NOMO-1 treated with dmso at 0.1 percent for 144 hours (cell line): ENCODE measurements at regions not wholly inside any gene's neighbourhood (a gene's known extent, or its start where the extent isn't known, plus 50 kb on each side); places are given as distances from the start of the nearest gene placed in this dataset.

Experiments used
- DNase-seq: peaks from one replicate; lab custom pipeline; 2025; ENCODE audit not compliant: unreplicated experiment; lab: John Stamatoyannopoulos, UW

DNA sequence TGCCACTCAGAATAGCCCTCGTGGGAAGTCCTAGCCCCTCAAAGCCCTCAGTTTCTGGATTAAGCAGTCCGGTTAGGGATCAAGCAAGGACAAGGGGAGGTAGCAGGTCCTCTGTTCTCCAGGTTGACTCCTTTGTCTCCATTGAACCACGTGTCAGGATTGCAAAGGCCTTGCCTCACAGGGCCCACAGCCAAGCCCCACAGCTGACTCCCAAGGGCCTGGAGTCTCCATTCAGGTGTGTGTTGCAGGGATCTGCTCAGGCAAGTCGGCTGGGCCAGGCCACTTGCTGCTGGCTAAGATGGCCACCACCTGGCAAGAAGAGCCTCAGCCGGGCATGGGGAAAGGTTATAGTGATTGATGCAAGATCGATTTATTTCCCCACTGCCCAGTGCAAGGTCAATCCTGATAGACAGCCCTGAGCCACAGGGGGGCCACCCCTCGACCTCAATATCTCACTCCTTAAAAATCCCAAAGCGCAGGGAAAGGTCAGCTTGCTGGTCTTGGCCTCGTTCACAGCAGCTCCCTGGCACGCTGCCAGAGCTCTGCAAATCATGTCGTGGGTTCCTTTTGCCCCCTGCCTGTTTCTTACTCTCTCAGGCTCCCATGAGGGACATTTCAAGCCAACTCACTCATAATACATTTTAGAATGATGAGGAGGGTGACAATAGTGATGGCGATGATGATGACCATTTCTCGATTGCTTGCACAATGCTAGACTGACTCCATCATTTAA, 75.9 kb downstream of the EDN3 start:
- no peak for DNase-seq

DNA sequence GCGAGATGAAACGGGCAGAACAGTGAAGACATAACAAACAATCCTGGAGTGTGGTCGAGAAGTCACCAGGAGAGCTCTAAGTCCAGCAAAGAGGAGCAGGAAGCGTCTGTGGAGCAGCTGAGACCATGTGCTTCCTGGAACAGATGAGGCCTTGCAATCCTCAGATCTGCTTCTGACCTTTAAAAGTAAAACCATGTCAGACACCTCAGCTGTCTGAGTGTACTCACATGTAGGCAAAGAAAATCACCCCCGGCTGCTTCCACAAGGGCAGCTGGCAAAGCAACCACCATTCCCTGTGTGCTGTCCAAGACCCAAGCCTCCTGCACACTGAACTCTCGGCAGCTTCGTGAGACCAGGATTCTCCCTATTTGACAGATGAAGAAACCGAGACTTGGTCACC, 76.6 kb downstream of the EDN3 start:
- DNase-seq, result no peak

- no peak for DNase-seq
Observed at GRCh38 chr20:59377842-59378241, 77.4 kb downstream of the EDN3 start.

DNA sequence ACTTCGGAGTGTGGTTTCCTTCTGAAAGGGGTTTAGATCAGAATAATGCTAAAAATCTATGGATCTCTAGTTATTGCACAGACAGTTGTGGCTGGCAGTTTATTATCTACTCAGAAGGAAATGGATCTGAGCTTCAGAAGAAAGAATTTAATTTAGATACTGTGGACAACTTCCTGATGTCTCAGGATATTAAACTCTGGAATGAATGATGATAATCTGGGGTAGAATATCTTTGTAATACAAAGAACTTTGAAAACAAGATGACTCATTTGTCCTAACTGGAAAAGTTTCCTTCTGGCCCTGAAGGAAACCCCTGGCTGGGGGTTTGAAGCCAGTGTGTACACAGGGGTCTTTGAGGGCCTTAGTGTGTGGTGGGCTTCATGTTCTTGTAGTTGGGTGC, 78.0 kb downstream of the EDN3 start:
- DNase-seq, result no peak

DNA sequence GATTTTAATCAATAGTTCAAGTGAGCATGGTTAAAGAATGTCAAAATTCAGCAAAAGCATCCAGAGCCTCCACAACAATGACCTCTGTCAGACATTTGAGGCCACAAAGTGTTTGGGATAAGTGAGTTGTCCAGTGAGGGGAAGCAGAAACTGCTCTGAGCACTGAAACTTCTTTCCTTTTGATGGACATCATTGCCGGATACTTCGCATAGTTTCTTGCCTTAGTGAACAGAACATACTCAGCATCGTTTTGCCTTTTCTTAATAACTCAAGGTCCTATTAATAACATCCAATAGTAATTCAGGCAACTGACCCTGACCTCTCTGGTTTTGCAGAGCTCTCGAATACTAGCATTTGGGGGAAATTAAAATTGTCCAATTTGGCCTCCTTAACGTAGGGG, 78.6 kb downstream of the EDN3 start:
- no peak for DNase-seq

DNA sequence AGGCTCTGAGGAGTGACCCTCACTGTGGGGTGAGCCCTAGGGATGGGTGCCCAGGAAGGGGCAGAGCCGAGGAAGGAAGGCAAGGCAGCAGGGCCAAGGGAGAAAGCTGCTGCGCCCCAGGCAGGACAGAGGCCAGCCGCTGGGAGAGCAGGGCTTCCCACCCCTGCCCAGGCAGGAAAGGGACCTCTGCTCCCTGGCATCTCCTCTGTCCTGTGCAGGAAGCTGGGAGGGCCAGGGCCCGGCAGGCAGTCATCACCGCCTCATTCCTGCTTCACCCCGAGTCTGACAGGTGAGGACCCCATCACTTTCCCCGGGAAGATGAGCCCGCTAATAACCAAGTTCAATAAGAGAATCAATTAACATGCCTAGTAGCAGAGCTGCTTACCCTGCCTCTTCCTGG, 81.3 kb downstream of the EDN3 start:
- DNase-seq, result no peak

DNA sequence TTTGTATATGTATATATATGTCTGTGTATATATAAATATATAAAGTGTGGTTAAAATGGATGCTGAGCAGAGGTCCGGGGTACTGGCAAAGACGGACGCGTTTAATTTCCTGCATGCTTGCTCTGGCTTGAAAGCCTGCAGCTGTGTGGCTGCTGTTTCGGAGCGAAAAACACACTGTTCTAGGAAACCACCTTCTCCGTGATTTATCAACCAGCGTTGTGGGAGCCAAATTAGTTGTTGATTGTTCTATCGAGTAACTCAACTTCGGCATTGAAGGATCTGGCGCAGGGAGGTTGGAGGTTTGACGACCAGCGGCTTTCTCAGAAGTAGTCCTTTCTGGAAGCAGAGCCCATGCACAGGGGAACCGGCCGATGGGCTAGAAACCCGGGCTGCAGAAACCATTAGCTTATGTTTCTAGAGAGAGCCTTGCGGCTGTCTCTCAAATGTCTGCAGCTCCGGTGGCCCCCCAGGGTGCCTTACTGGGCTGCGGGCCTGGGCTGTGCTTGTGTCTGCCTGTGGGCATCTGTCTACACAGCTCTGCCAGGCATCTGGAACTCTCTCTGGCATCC, 81.8 kb downstream of the EDN3 start:
- DNase-seq, result no peak

DNA sequence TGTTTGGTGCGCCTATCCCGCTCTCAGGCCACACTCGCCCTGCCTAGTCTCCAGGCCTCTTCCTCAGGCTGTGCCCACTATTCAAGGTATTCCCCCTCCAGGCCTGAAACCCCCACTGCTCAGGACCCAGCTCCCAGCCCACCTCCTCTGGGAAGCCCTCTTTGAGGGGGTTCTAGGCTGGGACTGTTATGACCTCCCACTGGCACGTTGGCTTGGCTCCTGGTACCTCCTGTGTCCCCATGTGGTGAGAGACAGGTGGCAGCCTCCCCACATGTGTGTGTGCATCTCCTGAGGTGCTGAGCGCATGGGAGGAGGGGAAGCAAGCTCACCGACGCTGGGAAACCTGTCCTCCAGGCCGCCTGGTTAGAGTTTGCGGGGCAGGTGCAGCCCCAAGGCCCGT, 82.5 kb downstream of the EDN3 start:
- no peak for DNase-seq

DNA sequence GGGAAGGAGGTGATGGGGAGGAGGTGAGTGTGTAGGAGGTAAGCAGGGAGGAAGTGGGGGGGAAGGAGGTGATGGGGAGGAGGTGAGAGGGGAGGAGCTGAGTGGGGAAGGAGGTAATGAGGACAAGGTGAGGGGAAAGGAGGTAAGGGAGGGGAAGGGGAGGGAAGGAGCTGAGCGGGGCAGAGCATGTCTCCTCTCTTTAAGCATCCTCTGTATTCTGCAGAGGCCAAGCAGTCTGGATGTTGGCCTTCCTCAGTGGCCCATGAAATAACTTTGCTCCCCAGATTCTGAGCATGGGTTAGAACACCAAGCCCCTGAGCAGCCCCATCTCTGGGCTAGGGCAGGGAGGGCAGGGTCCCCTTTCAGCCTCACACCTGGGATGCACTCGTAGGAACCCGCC, 84.6 kb downstream of the EDN3 start:
- DNase-seq, result no peak

- no peak for DNase-seq
Observed at GRCh38 chr20:59385480-59385879, 85.1 kb downstream of the EDN3 start.

- no peak for DNase-seq
Observed at GRCh38 chr20:59386809-59387208, 86.4 kb downstream of the EDN3 start.

GRCh38 chr20:59387891-59388290, 87.5 kb downstream of the EDN3 start:
- DNase-seq, result no peak

DNA sequence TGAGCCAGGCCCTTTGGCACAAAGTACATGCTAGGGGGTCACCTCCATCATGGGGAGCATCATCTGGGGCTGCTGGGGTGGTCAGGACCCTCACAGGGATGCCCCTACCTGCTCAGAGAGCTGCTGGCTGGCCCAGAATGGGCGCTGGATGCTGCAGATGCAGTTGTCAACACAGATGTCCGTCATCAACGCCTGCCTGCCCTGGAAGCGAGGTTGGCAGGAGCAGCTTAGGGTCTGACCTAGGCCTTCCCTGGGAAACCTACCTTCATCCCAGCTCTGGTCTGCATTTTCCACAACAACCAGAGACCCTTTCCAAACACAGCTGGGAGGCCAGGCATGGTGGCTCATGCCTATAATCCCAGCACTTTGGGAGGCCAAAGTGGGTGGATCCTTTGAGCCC, 88.0 kb downstream of the EDN3 start:
- no peak for DNase-seq

DNA sequence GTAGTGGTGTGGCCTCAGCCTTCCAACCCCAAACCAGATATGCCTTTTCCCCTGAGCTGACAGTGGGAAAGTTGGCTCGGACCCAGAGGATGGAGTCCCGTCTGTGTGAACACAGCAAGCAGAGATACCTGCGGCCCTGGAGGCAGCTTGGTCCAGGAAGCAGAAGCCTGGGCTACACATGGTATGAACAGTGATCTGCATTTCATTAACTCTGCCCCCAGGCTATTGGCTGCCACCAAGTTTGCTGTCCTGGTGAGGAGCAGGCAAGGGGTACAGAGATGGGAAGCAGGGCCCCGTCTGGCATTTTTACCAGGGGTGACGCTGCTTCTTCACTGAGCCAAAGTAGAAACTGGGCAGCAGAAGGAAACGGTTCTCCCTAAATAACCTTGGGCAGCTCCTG, 90.0 kb downstream of the EDN3 start:
- no peak for DNase-seq

GRCh38 chr20:59391975-59392374, 91.6 kb downstream of the EDN3 start:
- DNase-seq, result no peak

- no peak for DNase-seq
Observed at GRCh38 chr20:59392736-59393135, 92.3 kb downstream of the EDN3 start.

DNA sequence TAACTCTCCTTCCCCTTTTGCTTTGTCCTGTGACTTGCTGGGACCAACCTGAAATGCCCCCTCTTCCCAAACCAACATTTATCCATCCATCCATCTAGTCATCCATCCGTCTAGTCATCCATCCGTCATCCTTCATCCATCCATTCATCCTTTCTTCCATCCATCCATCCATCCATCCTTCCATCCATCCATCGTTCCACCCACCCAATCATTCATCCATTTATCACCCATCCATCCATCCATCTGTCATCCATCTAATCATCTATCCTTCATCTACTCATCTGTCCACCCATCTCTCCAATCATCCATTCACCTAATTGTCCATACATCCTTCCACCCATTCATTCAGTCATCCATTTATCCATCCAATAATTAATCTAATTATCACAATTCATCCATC, 92.7 kb downstream of the EDN3 start:
- DNase-seq, result no peak

DNA sequence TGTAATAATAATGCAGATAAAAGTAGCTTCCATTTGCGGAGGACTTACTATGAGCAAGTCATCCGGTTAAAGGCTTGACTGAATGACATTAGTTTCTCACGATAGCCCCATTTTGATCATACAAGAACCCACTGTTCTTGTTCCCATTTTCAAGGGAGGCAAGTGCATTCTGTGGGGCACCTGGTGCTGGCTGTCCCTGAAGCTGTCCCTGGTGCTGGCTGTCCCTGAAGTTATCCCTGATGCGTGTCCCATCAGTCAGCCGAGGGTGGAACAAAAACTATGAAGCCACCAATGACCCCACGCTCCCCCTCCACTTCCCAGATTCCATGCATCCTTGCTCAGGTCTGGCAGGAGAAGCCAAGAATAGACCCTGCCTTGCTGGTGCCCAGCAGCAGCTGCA, 95.3 kb downstream of the EDN3 start:
- no peak for DNase-seq

- no peak for DNase-seq
Observed at GRCh38 chr20:59398537-59399205, 98.3 kb downstream of the EDN3 start.

DNA sequence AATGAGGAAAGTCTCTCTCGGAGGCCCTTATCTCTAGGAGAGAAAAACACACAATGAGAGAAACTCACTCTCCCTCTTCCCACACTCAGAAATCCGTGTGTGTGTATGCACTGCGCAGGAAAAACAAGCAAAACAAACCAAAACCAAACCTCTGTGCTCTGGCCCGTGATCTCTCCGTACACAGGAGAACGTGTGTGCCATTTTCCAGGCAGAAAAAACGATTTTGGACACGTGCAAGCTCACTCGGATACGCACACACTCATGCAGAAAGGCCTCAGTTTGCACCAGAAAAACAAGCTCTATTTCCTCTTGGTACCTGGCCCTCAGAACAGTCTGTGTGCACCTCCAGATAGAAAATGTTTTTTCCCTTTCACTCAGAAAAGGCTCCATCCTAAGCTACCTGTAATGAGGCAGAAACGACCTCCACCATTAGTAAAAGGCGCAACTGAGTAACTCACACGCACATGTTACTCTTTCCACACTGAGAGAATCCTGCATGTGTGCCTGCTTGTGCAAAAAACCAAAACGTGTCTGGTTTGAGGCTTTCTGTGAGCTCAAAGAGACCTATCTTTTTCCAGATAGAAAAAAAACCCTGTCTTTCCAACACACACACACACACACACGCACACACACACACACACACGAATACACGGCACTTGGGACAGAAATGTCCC, 99.2 kb downstream of the EDN3 start:
- DNase-seq, result no peak

DNA sequence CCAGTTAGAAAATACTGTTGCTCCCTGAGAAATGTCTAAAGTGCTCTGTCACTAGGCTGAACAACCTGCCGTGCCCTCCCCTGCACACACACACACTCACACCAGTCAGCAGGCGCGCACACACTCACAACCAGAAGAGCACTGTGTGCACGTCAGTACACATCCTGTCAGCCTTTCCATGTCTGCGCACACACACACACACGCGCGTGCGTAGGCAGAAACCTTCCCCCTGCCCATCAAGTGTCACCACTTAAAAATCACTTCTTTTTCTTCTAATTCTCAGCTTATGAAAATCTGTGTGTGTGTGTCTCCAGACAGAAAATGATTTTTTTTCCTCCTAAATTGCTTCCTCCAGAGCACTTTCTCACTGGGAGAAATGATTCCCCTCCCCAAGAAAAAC, 100.3 kb downstream of the EDN3 start:
- DNase-seq, result no peak

GRCh38 chr20:59402681-59403080, 102.3 kb downstream of the EDN3 start:
- no peak for DNase-seq
